Astrocyte of the spinal cord (primary cell): ENCODE measurements at regions not wholly inside any gene's neighbourhood (a gene's known extent, or its start where the extent isn't known, plus 50 kb on each side); places are given as distances from the start of the nearest gene placed in this dataset.
A peak's percentile ranks its signal among the peaks of the same experiment; 100 is the strongest.
"Not testable (repeated sequence)": the region's sequence is repeated elsewhere in the genome, so short reads cannot be mapped to it uniquely, and the experiment has no call there.

Source experiments
- DNase-seq: peaks from one replicate; pipeline ENCODE4 v3.0.0; 2011; ENCODE audit warnings: low read depth, low spot score
- H3K4me3 ChIP-seq: 2 replicates; pipeline ENCODE4 v1.5.1; 2011; ENCODE audit warnings: low read depth, mild to moderate bottlenecking, low read length, moderate library complexity
- in situ Hi-C: cut with HindIII; loops from 2 replicates; pipeline ENCODE4 v1.10.0; 2017; ENCODE audit warnings: low sequenced_read_pairs
- TF ChIP-seq, protein P1 (sequence below): IDR thresholded peaks from 2 replicates; pipeline ENCODE4 v1.5.1; 2012; ENCODE audit warnings: low read depth, mild to moderate bottlenecking, low read length, inconsistent platforms

DNA sequence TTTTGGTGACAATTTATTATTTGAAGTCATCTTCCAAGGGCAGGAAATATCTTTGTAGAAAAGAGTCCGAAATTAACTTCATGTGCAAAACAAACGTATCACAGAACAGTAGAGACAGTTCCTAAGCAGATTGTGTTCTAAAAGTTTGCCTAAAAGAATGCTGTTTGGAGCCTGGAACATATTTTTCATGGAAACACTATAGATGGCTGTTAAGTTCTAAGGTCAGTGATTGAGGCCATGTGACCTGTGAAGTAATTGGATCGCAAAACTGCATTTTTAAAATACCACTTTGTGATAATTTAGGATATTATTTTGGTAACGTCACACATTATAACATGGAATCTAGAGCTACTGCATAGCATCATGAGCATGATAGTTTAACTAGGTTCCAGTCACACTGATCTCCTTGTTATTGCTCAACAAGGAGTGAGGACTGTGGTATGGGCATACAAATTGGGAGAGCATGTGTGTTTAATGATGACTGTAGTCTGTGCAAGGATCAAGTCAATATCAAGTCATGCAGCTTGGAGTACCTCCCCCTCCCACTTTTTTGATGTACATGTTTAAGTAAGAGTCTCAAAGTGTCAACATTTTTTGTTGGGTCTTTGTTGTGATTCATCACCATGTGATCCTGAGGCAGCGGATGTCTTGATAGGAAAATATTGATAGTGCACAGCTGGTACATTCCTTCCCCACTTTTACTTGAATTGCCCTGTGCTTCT is 609.3 kb upstream of the CITED2 start:
- DNase-seq: peak; percentile 23
- TF ChIP-seq, protein P1, sequence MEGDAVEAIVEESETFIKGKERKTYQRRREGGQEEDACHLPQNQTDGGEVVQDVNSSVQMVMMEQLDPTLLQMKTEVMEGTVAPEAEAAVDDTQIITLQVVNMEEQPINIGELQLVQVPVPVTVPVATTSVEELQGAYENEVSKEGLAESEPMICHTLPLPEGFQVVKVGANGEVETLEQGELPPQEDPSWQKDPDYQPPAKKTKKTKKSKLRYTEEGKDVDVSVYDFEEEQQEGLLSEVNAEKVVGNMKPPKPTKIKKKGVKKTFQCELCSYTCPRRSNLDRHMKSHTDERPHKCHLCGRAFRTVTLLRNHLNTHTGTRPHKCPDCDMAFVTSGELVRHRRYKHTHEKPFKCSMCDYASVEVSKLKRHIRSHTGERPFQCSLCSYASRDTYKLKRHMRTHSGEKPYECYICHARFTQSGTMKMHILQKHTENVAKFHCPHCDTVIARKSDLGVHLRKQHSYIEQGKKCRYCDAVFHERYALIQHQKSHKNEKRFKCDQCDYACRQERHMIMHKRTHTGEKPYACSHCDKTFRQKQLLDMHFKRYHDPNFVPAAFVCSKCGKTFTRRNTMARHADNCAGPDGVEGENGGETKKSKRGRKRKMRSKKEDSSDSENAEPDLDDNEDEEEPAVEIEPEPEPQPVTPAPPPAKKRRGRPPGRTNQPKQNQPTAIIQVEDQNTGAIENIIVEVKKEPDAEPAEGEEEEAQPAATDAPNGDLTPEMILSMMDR: no peak
- in situ Hi-C loops: no loop called here
- H3K4me3 ChIP-seq: no peak overlapping the region

DNA sequence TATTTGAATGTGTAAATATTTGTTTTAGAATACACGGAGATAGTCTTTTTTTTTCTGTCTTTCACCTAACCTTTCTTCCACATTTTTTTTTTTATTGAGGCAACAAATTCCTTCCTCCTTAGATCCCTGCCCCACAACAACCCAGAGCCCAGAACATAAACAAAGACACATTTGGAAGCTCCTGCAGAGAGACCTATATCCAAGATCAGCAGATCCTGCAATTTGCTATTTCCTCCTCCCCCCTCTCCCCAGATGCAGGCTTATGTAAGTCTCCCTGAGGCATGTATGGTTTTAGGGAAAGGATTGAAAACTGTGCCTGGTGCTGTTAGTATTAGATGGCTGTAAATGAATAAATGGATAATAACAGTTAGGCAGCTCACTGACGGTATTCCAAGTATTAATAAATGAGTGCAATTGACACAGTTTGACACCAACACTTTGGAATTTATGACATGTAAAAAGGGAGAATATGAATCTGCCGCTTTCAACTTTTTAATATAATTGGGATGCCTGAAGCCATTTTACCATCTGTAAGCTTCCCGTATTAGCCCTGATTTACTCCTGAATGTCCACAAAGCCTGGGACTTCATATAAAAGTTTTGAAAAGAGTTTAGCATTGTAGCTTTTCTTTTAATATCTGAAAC is 608.3 kb upstream of the CITED2 start:
- DNase-seq: peak; percentile 73

DNA sequence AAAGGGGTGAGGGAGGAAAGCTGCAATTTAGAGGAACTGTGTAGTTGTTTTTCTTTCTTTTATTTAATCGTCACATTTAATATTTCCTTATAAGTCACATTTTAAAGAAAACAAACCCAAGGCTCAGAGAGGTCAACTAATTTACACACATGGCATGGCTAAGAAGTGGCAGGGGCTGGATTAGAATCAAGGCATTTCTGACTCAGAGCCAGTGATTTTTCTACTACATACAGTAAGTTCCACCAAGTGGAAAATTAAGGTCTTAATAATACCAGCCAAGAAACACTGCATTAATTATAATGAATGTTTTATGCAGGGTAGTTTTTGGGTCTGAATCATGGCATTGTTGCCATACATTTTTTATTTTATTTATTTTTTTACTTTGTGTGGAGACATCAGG is 607.7 kb upstream of the CITED2 start:
- H3K4me3 ChIP-seq: no peak overlapping the region
- in situ Hi-C loops: no loop called here
- TF ChIP-seq, protein P1: no peak
- DNase-seq: no peak

More for the DNA sequence above, 608.3 kb upstream of the CITED2 start:
- TF ChIP-seq, protein P1: no peak
- in situ Hi-C loops: no loop called here
- no peak overlapping the region for H3K4me3 ChIP-seq

DNA sequence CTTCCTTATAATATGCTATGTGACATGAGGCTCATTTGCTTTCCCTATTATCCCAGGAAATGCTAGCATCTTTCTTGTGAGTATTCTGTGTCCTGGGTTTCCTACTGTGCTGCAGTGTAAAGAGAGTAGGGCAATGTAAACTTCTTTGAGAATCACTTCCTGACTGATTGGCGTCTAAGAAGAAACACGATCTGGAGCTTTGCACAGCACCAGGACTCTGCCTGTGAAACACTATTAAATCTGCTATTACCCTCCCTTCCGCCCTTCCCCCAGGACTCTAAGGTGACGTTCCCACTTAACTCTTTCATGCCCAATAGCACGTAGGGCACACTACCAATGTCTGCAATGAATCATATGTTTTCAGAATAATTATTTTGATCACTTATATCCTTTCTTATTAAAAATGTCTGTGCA is 607.3 kb upstream of the CITED2 start:
- in situ Hi-C loops: no loop called here
- TF ChIP-seq, protein P1: no peak
- DNase-seq: peak; percentile 84
- H3K4me3 ChIP-seq: no peak overlapping the region

DNA sequence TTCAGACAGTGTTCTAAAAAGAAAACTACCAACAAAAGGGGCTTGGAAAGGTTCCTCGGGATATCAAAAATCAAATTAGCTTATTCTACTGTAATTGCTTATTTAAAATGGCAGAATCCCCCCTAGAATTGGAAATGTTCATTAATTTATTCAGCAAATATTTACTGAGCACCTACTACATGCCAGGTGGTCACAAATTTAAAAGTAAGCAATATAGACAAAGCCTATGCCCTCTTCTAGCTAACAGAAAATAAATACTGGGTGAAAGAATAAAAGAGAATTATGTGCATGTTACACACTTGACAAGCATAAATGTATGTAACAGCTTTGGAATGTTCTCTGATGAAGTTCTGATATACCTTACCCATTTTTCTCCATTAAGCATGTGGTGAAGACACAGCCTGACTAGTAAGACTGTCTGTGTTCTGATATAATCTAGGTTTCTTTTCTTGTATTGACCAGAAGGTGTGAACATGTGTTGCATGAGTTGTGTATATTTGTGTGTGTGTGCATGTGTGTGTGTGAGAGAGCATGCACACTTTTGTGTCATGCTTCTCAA is 606.7 kb upstream of the CITED2 start:
- TF ChIP-seq, protein P1: no peak
- no peak overlapping the region for H3K4me3 ChIP-seq
- in situ Hi-C loops: no loop called here
- no peak for DNase-seq

DNA sequence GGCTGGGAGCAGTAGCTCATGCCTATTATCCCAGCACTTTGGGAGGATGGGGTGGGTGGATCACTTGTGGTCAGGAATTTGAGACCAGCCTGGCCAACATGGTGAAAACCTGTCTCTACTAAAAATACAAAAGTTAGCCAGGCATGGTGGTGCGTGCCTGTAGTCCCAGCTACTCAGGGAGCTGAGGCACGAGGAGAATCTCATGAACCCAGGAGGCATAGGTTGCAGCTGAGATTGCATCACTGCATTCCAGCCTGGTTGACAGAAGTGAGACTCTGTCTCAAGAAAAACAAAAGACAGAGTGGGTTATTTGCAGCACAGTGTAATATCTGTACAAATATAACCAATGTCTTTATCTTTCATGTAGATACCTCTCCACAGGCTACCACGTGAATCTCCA is 606.2 kb upstream of the CITED2 start:
- DNase-seq: peak; percentile 80
- H3K4me3 ChIP-seq, in situ Hi-C loops: not testable (repeated sequence)
